ENCODE measurements at regions not wholly inside any gene's neighbourhood (a gene's known extent, or its start where the extent isn't known, plus 50 kb on each side); places are given as distances from the start of the nearest gene placed in this dataset.

- Histone ChIP-seq H3K27ac (no peak overlapping the region), H3K36me3 (no peaks in the 10 kb centered on the region), H3K4me3 (no peak overlapping the region), H3K27me3 (no peaks in the 10 kb centered on the region), H3K9me3 (no peaks in the 10 kb centered on the region), H3K4me1 (no peaks in the 10 kb centered on the region)
- TF ChIP-seq POLR2A (IDR thresholded peaks at IDR 0.05) (no peak), POLR2AphosphoS5 (IDR thresholded peaks at IDR 0.05) (no peak), EP300 (IDR thresholded peaks at IDR 0.05) (no peak), CTCF (IDR thresholded peaks at IDR 0.05) (no peak)
- intact Hi-C loops (cut with DNase I; ENCODE audit: low total_unique reads), result no loop called here
- 50 to 70% (median 62%) methylated on average over 2 of the region's 2 CpGs for WGBS, 5 donors
- DNase-seq, result no peak
Measured at GRCh38 chrX:116284400-116284799, 113.9 kb downstream of the AGTR2 start.

GRCh38 chrX:116285501-116285900 lies 115.0 kb downstream of the AGTR2 start:
- no peak for DNase-seq
- Histone ChIP-seq H3K4me1 (no peaks in the 10 kb centered on the region), H3K9me3 (no peaks in the 10 kb centered on the region), H3K36me3 (no peaks in the 10 kb centered on the region), H3K27ac (no peak overlapping the region), H3K27me3 (no peaks in the 10 kb centered on the region), H3K4me3 (no peak overlapping the region)
- TF ChIP-seq EP300 (IDR thresholded peaks at IDR 0.05) (no peak), POLR2A (IDR thresholded peaks at IDR 0.05) (no peak), POLR2AphosphoS5 (IDR thresholded peaks at IDR 0.05) (no peak), CTCF (IDR thresholded peaks at IDR 0.05) (no peak)
- intact Hi-C loops (cut with DNase I; ENCODE audit: low total_unique reads), result no loop called here

GRCh38 chrX:116289592-116289991 lies 119.0 kb downstream of the AGTR2 start:
- TF ChIP-seq EP300 (IDR thresholded peaks at IDR 0.05) (no peak), POLR2AphosphoS5 (IDR thresholded peaks at IDR 0.05) (no peak), CTCF (IDR thresholded peaks at IDR 0.05) (no peak), POLR2A (IDR thresholded peaks at IDR 0.05) (no peak)
- Histone ChIP-seq H3K4me1 (no peaks in the 10 kb centered on the region), H3K27ac (no peak overlapping the region), H3K9me3 (no peaks in the 10 kb centered on the region), H3K27me3 (no peaks in the 10 kb centered on the region), H3K36me3 (no peaks in the 10 kb centered on the region), H3K4me3 (no peak overlapping the region)
- DNase-seq, result no peak
- intact Hi-C loops (cut with DNase I; ENCODE audit: low total_unique reads), result no loop called here

- 34 to 67% (median 53%) methylated on average over 1 of the region's 1 CpG for WGBS, 5 donors
- DNase-seq, result no peak
- no peaks in the 10 kb centered on the region for H3K4me1 ChIP-seq
- no peak overlapping the region for H3K27ac ChIP-seq
- intact Hi-C loops (cut with DNase I; ENCODE audit: low total_unique reads), result no loop called here
- no peak overlapping the region for H3K4me3 ChIP-seq
- no peaks in the 10 kb centered on the region for H3K36me3 ChIP-seq
- H3K27me3 ChIP-seq, result no peaks in the 10 kb centered on the region
- no peak for TF ChIP-seq POLR2AphosphoS5 (IDR thresholded peaks at IDR 0.05)
- H3K9me3 ChIP-seq, result no peaks in the 10 kb centered on the region
Measured at GRCh38 chrX:116290359-116290758, 119.8 kb downstream of the AGTR2 start.

GRCh38 chrX:116292183-116292582 lies 121.6 kb downstream of the AGTR2 start:
- Histone ChIP-seq H3K27me3 (no peaks in the 10 kb centered on the region), H3K4me1 (no peaks in the 10 kb centered on the region), H3K4me3 (no peak overlapping the region), H3K27ac (no peak overlapping the region), H3K9me3 (no peaks in the 10 kb centered on the region), H3K36me3 (no peaks in the 10 kb centered on the region)
- no peak for DNase-seq
- TF ChIP-seq EP300 (IDR thresholded peaks at IDR 0.05), result no peak
- no peak for TF ChIP-seq CTCF (IDR thresholded peaks at IDR 0.05)
- TF ChIP-seq POLR2A (IDR thresholded peaks at IDR 0.05), result no peak
- no peak for TF ChIP-seq POLR2AphosphoS5 (IDR thresholded peaks at IDR 0.05)
- 83 to 100% (median 91%) methylated on average over 4 of the region's 4 CpGs for WGBS, 5 donors
- intact Hi-C loops (cut with DNase I; ENCODE audit: low total_unique reads), result no loop called here
